CD8-positive, alpha-beta memory T cell (primary cell): ENCODE measurements at regions not wholly inside any gene's neighbourhood (a gene's known extent, or its start where the extent isn't known, plus 50 kb on each side); places are given as distances from the start of the nearest gene placed in this dataset.
A peak's percentile ranks its signal among the peaks of the same experiment; 100 is the strongest.

ENCODE experiments used
- CTCF ChIA-PET: fragments of 350-600 bp; sonication (Branson Sonifier 250); formaldehyde crosslinking; loops from one replicate; lab custom pipeline; 2021; ENCODE audit warnings: antibody characterized with exemption; lab: Charles Lee
- POLR2A ChIA-PET: fragments of 350-600 bp; sonication (Branson Sonifier 250); formaldehyde crosslinking; loops from one replicate; lab custom pipeline; 2021; ENCODE audit warnings: antibody characterized with exemption; lab: Charles Lee
- DNase-seq, 5 donors: peaks; one replicate each; pipeline versions ENCODE4 v3.0.0 to v3.0.0-alpha.2; 2020 to 2022; ENCODE audit warnings: mixed read lengths in 1 of 5
- H3K27ac ChIP-seq: one replicate; pipeline ENCODE4 v1.7.0; 2013; ENCODE audit warnings: low read depth, mild to moderate bottlenecking, low read length, moderate library complexity
- H3K27me3 ChIP-seq: 2 replicates; pipeline ENCODE4 v1.7.0; 2013; ENCODE audit warnings: low read length, mild to moderate bottlenecking; ENCODE audit not compliant: insufficient read depth, poor library complexity, severe bottlenecking
- H3K36me3 ChIP-seq: 2 replicates; pipeline ENCODE4 v1.7.0; 2013; ENCODE audit warnings: mild to moderate bottlenecking, low read length, moderate library complexity; ENCODE audit not compliant: insufficient read depth
- H3K4me1 ChIP-seq: 2 replicates; pipeline ENCODE4 v1.7.0; 2013; ENCODE audit warnings: mild to moderate bottlenecking, low read length, moderate library complexity; ENCODE audit not compliant: insufficient read depth
- H3K4me3 ChIP-seq: 2 replicates; pipeline ENCODE4 v1.7.0; 2013; ENCODE audit warnings: mild to moderate bottlenecking, low read length
- H3K9me3 ChIP-seq: 2 replicates; pipeline ENCODE4 v1.7.0; 2013; ENCODE audit warnings: mild to moderate bottlenecking, low read length
- H3K27ac Mint-ChIP-seq, 8 donors: one replicate each; pipeline ENCODE4 v1.8.0; 2020 to 2021; ENCODE audit warnings: mixed read lengths in 8 of 8, mild to moderate bottlenecking in 6 of 8, inconsistent platforms in 3 of 8, moderate library complexity in 3 of 8
- H3K27me3 Mint-ChIP-seq, 2 donors: one replicate each; pipeline ENCODE4 v1.8.0; 2020 to 2021; ENCODE audit warnings: mixed read lengths in 2 of 2, mild to moderate bottlenecking in 1 of 2, moderate library complexity in 1 of 2
- H3K36me3 Mint-ChIP-seq, 3 donors: one replicate each; pipeline ENCODE4 v1.8.0; 2020 to 2021; ENCODE audit warnings: mixed read lengths in 3 of 3, inconsistent platforms in 1 of 3, mild to moderate bottlenecking in 1 of 3
- H3K4me1 Mint-ChIP-seq, 3 donors: one replicate each; pipeline ENCODE4 v1.8.0; 2020 to 2021; ENCODE audit warnings: mixed read lengths in 3 of 3, inconsistent platforms in 1 of 3, mild to moderate bottlenecking in 1 of 3
- H3K4me3 Mint-ChIP-seq, 7 donors: one replicate each; pipeline ENCODE4 v1.8.0; 2020 to 2021; ENCODE audit warnings: mixed read lengths in 7 of 7, mild to moderate bottlenecking in 6 of 7, moderate library complexity in 4 of 7, inconsistent platforms in 2 of 7
- H3K9me3 Mint-ChIP-seq, 5 donors: one replicate each; pipeline ENCODE4 v1.8.0; 2020 to 2022; ENCODE audit warnings: mixed read lengths in 5 of 5, mild to moderate bottlenecking in 3 of 5, moderate library complexity in 2 of 5, inconsistent platforms in 1 of 5

- no peaks in the 10 kb centered on the region for H3K27me3 ChIP-seq
Observed at GRCh38 chr1:30388386-30388785, 335.0 kb downstream of the MATN1 start.

DNA sequence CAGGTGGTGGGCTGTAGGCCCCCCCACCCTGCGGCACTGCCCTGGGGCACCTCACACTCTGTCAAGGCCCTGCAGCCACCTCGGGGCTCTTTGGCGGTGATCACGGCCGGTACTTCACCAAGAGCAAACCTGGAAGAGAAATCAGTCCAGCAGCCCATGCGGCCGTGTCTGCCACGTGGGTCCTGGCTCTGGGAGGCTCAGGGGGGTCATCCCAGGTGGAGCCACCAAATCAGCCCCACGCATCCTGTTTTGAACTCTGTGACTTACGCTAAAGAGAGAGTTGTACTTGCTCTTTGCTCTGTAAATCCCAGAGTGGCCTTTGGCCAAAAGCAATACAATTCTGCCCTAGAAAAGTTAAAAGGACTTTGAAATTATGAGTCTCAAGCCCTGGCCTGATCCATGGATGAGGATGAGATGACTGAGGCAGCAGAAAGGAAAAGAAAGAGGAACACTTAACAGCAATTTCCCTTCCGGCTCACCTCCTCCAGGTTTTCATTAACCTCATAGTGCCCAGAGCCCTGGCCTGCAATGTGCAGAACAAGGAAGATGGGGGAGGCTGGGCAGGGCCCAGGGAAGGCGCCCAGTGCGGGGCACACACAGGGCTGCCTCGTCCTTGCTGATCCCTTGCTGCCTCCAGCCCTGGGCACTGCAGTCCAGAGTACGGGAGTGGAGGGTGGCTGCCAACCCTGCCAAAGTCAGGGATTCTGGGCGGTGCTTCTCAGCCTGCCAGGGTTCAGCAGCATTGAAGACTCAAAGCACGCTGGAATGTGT lies 337.0 kb downstream of the MATN1 start:
- H3K4me3 ChIP-seq: no peak overlapping the region
- H3K4me1 Mint-ChIP-seq: no peaks in the 10 kb centered on the region
- H3K4me1 ChIP-seq: no peaks in the 10 kb centered on the region
- no peaks in the 10 kb centered on the region for H3K9me3 ChIP-seq
- H3K27ac ChIP-seq: no peak overlapping the region
- no peaks in the 10 kb centered on the region for H3K9me3 Mint-ChIP-seq
- no peak overlapping the region for H3K4me3 Mint-ChIP-seq
- ChIA-PET CTCF (no interaction called here), POLR2A (no interaction called here)
- H3K27me3 Mint-ChIP-seq: peaks cover 27 to 59% of the 10 kb centered on the region in 2 donors
- H3K27ac Mint-ChIP-seq: no peak overlapping the region
- peaks cover 7% of the 10 kb centered on the region for H3K27me3 ChIP-seq
- no peaks in the 10 kb centered on the region for H3K36me3 ChIP-seq
- no peaks in the 10 kb centered on the region for H3K36me3 Mint-ChIP-seq
- no peak for DNase-seq

More at GRCh38 chr1:30388386-30388785, 335.0 kb downstream of the MATN1 start:
- H3K36me3 ChIP-seq: no peaks in the 10 kb centered on the region
- H3K4me1 Mint-ChIP-seq: no peaks in the 10 kb centered on the region
- peaks cover 0 to 13% (median 0%) of the 10 kb centered on the region in 5 donors for H3K9me3 Mint-ChIP-seq
- H3K36me3 Mint-ChIP-seq: no peaks in the 10 kb centered on the region
- CTCF ChIA-PET: no interaction called here
- no peak overlapping the region for H3K27ac ChIP-seq
- no peaks in the 10 kb centered on the region for H3K9me3 ChIP-seq
- no peak overlapping the region for H3K4me3 ChIP-seq
- POLR2A ChIA-PET: no interaction called here
- no peaks in the 10 kb centered on the region for H3K4me1 ChIP-seq
- peaks cover 18 to 54% of the 10 kb centered on the region in 2 donors for H3K27me3 Mint-ChIP-seq
- H3K4me3 Mint-ChIP-seq: no peak overlapping the region
- DNase-seq: no peak
- no peak overlapping the region for H3K27ac Mint-ChIP-seq

GRCh38 chr1:30385246-30385995 lies 338.0 kb downstream of the MATN1 start:
- H3K4me1 ChIP-seq: no peaks in the 10 kb centered on the region
- Mint-ChIP-seq H3K27ac (no peak overlapping the region), H3K27me3 (peaks cover 27 to 58% of the 10 kb centered on the region in 2 donors), H3K9me3 (no peaks in the 10 kb centered on the region), H3K4me3 (peak overlapping the region in 1 of 7 donors; percentile 27), H3K36me3 (no peaks in the 10 kb centered on the region), H3K4me1 (peaks cover 2 to 4% (median 3%) of the 10 kb centered on the region in 3 donors)
- no peaks in the 10 kb centered on the region for H3K36me3 ChIP-seq
- H3K4me3 ChIP-seq: no peak overlapping the region
- ChIA-PET POLR2A (no interaction called here), CTCF (no interaction called here)
- H3K27ac ChIP-seq: no peak overlapping the region
- H3K27me3 ChIP-seq: peaks cover 7% of the 10 kb centered on the region
- H3K9me3 ChIP-seq: no peaks in the 10 kb centered on the region
- no peak for DNase-seq

GRCh38 chr1:30384286-30385245 lies 338.8 kb downstream of the MATN1 start:
- Histone ChIP-seq H3K27ac (no peak overlapping the region), H3K27me3 (peaks cover 7% of the 10 kb centered on the region), H3K4me3 (no peak overlapping the region), H3K36me3 (no peaks in the 10 kb centered on the region), H3K9me3 (no peaks in the 10 kb centered on the region), H3K4me1 (no peaks in the 10 kb centered on the region)
- H3K27me3 Mint-ChIP-seq: peaks cover 22 to 56% of the 10 kb centered on the region in 2 donors
- ChIA-PET POLR2A (no interaction called here), CTCF (no interaction called here)
- no peak overlapping the region for H3K4me3 Mint-ChIP-seq
- no peak overlapping the region for H3K27ac Mint-ChIP-seq
- DNase-seq: no peak
- H3K36me3 Mint-ChIP-seq: no peaks in the 10 kb centered on the region
- no peaks in the 10 kb centered on the region for H3K9me3 Mint-ChIP-seq
- H3K4me1 Mint-ChIP-seq: peaks cover 2 to 6% (median 5%) of the 10 kb centered on the region in 3 donors

GRCh38 chr1:30383221-30383711 lies 340.1 kb downstream of the MATN1 start:
- H3K4me3 ChIP-seq: no peak overlapping the region
- no peaks in the 10 kb centered on the region for H3K36me3 Mint-ChIP-seq
- no peaks in the 10 kb centered on the region for H3K9me3 ChIP-seq
- no peaks in the 10 kb centered on the region for H3K4me1 ChIP-seq
- no peak overlapping the region for H3K4me3 Mint-ChIP-seq
- H3K27ac ChIP-seq: no peak overlapping the region
- H3K27me3 Mint-ChIP-seq: peaks cover 22 to 45% of the 10 kb centered on the region in 2 donors
- H3K36me3 ChIP-seq: no peaks in the 10 kb centered on the region
- H3K4me1 Mint-ChIP-seq: peaks cover 2 to 6% (median 5%) of the 10 kb centered on the region in 3 donors
- no peaks in the 10 kb centered on the region for H3K9me3 Mint-ChIP-seq
- H3K27me3 ChIP-seq: peaks cover 7% of the 10 kb centered on the region
- DNase-seq: no peak
- no peak overlapping the region for H3K27ac Mint-ChIP-seq
- CTCF ChIA-PET: no interaction called here
- POLR2A ChIA-PET: no interaction called here

DNA sequence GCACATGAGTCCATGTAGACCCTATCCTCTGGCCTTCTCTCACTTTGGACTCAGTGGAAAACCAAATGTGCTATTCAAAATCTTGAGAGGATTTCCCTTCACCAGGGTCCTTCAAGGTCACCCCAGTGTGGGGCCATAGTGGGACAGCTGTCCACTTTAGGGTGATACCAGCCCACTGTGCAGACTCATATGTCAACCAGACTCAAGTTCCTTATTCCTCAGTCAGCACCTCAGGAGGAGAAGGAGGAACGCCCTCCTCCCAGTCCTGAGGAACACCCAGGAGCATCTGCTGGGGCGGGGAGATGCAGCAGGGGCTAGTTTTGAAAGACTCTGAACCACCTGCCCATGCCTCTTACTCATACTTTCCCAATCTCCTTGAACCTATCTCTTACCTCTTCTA lies 340.9 kb downstream of the MATN1 start:
- peaks cover 26 to 42% of the 10 kb centered on the region in 2 donors for H3K27me3 Mint-ChIP-seq
- no peaks in the 10 kb centered on the region for H3K36me3 Mint-ChIP-seq
- POLR2A ChIA-PET: no interaction called here
- H3K36me3 ChIP-seq: no peaks in the 10 kb centered on the region
- no peak overlapping the region for H3K27ac Mint-ChIP-seq
- no peak for DNase-seq
- no peaks in the 10 kb centered on the region for H3K9me3 ChIP-seq
- H3K27ac ChIP-seq: no peak overlapping the region
- no peak overlapping the region for H3K4me3 Mint-ChIP-seq
- no peaks in the 10 kb centered on the region for H3K4me1 ChIP-seq
- H3K27me3 ChIP-seq: peaks cover 7% of the 10 kb centered on the region
- CTCF ChIA-PET: no interaction called here
- no peaks in the 10 kb centered on the region for H3K9me3 Mint-ChIP-seq
- peaks cover 2 to 6% (median 5%) of the 10 kb centered on the region in 3 donors for H3K4me1 Mint-ChIP-seq
- H3K4me3 ChIP-seq: no peak overlapping the region

GRCh38 chr1:30381671-30382365 lies 341.6 kb downstream of the MATN1 start:
- no peak overlapping the region for H3K27ac Mint-ChIP-seq
- Histone ChIP-seq H3K36me3 (no peaks in the 10 kb centered on the region), H3K4me3 (no peak overlapping the region), H3K27ac (no peak overlapping the region), H3K27me3 (peaks cover 7% of the 10 kb centered on the region), H3K4me1 (no peaks in the 10 kb centered on the region), H3K9me3 (no peaks in the 10 kb centered on the region)
- no peak overlapping the region for H3K4me3 Mint-ChIP-seq
- CTCF ChIA-PET: interaction anchor here (1.9 kb wide), 1 partner anchor 1145 kb away, joined by 12 read pairs; the partner anchor contains the start of gene PTPRU
- no peaks in the 10 kb centered on the region for H3K36me3 Mint-ChIP-seq
- POLR2A ChIA-PET: no interaction called here
- peaks cover 26 to 42% of the 10 kb centered on the region in 2 donors for H3K27me3 Mint-ChIP-seq
- DNase-seq: no peak
- H3K9me3 Mint-ChIP-seq: no peaks in the 10 kb centered on the region
- H3K4me1 Mint-ChIP-seq: peaks cover 2 to 6% (median 5%) of the 10 kb centered on the region in 3 donors
